ENCODE measurements at regions not wholly inside any gene's neighbourhood (a gene's known extent, or its start where the extent isn't known, plus 50 kb on each side); places are given as distances from the start of the nearest gene placed in this dataset.

GRCh38 chr1:25034736-25035522 lies 104.9 kb upstream of the RUNX3 start:
- TF ChIP-seq EZH2 (IDR thresholded peaks at IDR 0.05; ENCODE audit: borderline replicate concordance) (no peak), CTCF (IDR thresholded peaks at IDR 0.05; ENCODE audit: poor library complexity) (no peak)
